ENCODE measurements at regions not wholly inside any gene's neighbourhood (a gene's known extent, or its start where the extent isn't known, plus 50 kb on each side); places are given as distances from the start of the nearest gene placed in this dataset.

GRCh38 chr10:132470410-132471124, 67.0 kb upstream of the INPP5A start:
- TF ChIP-seq, protein P1, sequence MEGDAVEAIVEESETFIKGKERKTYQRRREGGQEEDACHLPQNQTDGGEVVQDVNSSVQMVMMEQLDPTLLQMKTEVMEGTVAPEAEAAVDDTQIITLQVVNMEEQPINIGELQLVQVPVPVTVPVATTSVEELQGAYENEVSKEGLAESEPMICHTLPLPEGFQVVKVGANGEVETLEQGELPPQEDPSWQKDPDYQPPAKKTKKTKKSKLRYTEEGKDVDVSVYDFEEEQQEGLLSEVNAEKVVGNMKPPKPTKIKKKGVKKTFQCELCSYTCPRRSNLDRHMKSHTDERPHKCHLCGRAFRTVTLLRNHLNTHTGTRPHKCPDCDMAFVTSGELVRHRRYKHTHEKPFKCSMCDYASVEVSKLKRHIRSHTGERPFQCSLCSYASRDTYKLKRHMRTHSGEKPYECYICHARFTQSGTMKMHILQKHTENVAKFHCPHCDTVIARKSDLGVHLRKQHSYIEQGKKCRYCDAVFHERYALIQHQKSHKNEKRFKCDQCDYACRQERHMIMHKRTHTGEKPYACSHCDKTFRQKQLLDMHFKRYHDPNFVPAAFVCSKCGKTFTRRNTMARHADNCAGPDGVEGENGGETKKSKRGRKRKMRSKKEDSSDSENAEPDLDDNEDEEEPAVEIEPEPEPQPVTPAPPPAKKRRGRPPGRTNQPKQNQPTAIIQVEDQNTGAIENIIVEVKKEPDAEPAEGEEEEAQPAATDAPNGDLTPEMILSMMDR (IDR thresholded peaks at IDR 0.05): no peak
- no peak for TF ChIP-seq POLR2A (IDR thresholded peaks at IDR 0.05)
